MM.1S (cell line): ENCODE measurements at regions not wholly inside any gene's neighbourhood (a gene's known extent, or its start where the extent isn't known, plus 50 kb on each side); places are given as distances from the start of the nearest gene placed in this dataset.

Experiments
- DNase-seq: peaks from one replicate; pipeline ENCODE4 v3.0.0-alpha.2; 2015
- H2AFZ ChIP-seq: fragments of 300-600 bp; sonication (generic); 2 replicates; pipeline ENCODE4 v1.6.0; 2016; ENCODE audit warnings: antibody characterized with exemption, low read length
- H3F3A ChIP-seq: fragments of 300-600 bp; sonication (generic); 2 replicates; pipeline ENCODE4 v1.6.1; 2016; ENCODE audit warnings: mild to moderate bottlenecking, antibody characterized with exemption, low read length, moderate library complexity, mixed read lengths; ENCODE audit not compliant: insufficient read depth
- H3K27ac ChIP-seq: fragments of 300-600 bp; sonication (generic); 2 replicates; pipeline ENCODE4 v1.5.1; 2016; ENCODE audit warnings: mild to moderate bottlenecking, low read length
- H3K27me3 ChIP-seq: fragments of 300-600 bp; sonication (generic); replicated peaks from 2 replicates; pipeline ENCODE4 v1.6.0; 2016; ENCODE audit warnings: low read length; ENCODE audit not compliant: insufficient read depth
- H3K36me3 ChIP-seq: fragments of 300-600 bp; sonication (generic); replicated peaks from 2 replicates; pipeline ENCODE4 v1.6.1; 2016; ENCODE audit warnings: mild to moderate bottlenecking, low read length, mixed read lengths; ENCODE audit not compliant: insufficient read depth
- H3K4me1 ChIP-seq: fragments of 300-600 bp; sonication (generic); 2 replicates; pipeline ENCODE4 v1.6.1; 2016; ENCODE audit warnings: low read length, mixed read lengths
- H3K4me2 ChIP-seq: fragments of 300-600 bp; sonication (generic); 2 replicates; pipeline ENCODE4 v1.6.0; 2016; ENCODE audit warnings: low read depth, low read length
- H3K4me3 ChIP-seq: fragments of 300-600 bp; sonication (generic); 2 replicates; pipeline ENCODE4 v1.5.1; 2016; ENCODE audit warnings: low read length, mixed read lengths
- H3K79me2 ChIP-seq: fragments of 300-600 bp; sonication (generic); 2 replicates; pipeline ENCODE4 v1.6.1; 2016; ENCODE audit warnings: mixed run types, low read length, mixed read lengths
- H3K9ac ChIP-seq: fragments of 300-600 bp; sonication (generic); 2 replicates; pipeline ENCODE4 v1.6.1; 2016; ENCODE audit warnings: low read length, mixed read lengths
- H3K9me2 ChIP-seq: fragments of 300-600 bp; sonication (generic); replicated peaks from 2 replicates; pipeline ENCODE4 v1.6.1; 2016; ENCODE audit warnings: mild to moderate bottlenecking, low read length, mixed read lengths; ENCODE audit not compliant: insufficient read depth
- H3K9me3 ChIP-seq: fragments of 300-600 bp; sonication (generic); replicated peaks from 2 replicates; pipeline ENCODE4 v1.6.1; 2016; ENCODE audit warnings: mild to moderate bottlenecking, low read length, mixed read lengths; ENCODE audit not compliant: insufficient read depth
- H4K20me1 ChIP-seq: fragments of 300-600 bp; sonication (generic); 2 replicates; pipeline ENCODE4 v1.6.1; 2016; ENCODE audit warnings: mild to moderate bottlenecking, low read length, moderate library complexity, mixed read lengths; ENCODE audit not compliant: insufficient read depth
- CTCF ChIP-seq: fragments of 300-600 bp; sonication (generic); IDR thresholded peaks from 2 replicates; pipeline ENCODE4 v1.5.1; 2016; ENCODE audit warnings: antibody characterized with exemption, low read length, mixed read lengths
- EZH2 ChIP-seq: fragments of 300-600 bp; sonication (generic); optimal IDR thresholded peaks from 2 replicates; pipeline ENCODE3; 2017; ENCODE audit warnings: low read depth, mild to moderate bottlenecking, antibody characterized with exemption, low read length, mixed read lengths
- EZH2phosphoT487 ChIP-seq: fragments of 300-600 bp; sonication (generic); IDR thresholded peaks from 2 replicates; pipeline ENCODE4 v1.6.1; 2018; ENCODE audit warnings: antibody characterized with exemption, low read length

- Histone ChIP-seq H3K4me3 (no peak overlapping the region), H4K20me1 (no peaks in the 10 kb centered on the region), H3K9ac (no peak overlapping the region), H3K4me1 (peaks cover 16% of the 10 kb centered on the region), H3F3A (no peaks in the 10 kb centered on the region; the same call in 1 of the 2 replicates), H3K36me3 (no peaks in the 10 kb centered on the region), H2AFZ (no peak overlapping the region), H3K4me2 (no peak overlapping the region), H3K27ac (no peak overlapping the region), H3K27me3 (no peaks in the 10 kb centered on the region), H3K9me2 (no peaks in the 10 kb centered on the region), H3K79me2 (no peaks in the 10 kb centered on the region), H3K9me3 (no peaks in the 10 kb centered on the region)
- DNase-seq, result no peak
- TF ChIP-seq EZH2phosphoT487 (no peak), EZH2 (no peak), CTCF (no peak)
These were observed 412.7 kb upstream of the KLF6 start for GRCh38 chr10:4197676-4198075.

- H2AFZ ChIP-seq, result 0 out of 2 replicates have a peak overlapping the region, but pooled peaks have one; percentile 25
- H3F3A ChIP-seq, result no peaks in the 10 kb centered on the region; the same call in 1 of the 2 replicates
- DNase-seq, result no peak
- H3K79me2 ChIP-seq, result no peaks in the 10 kb centered on the region
- H3K27ac ChIP-seq, result peak overlapping the region; percentile 34; the same call in 1 of the 2 replicates
- no peak overlapping the region for H3K9ac ChIP-seq
- H3K36me3 ChIP-seq, result no peaks in the 10 kb centered on the region
- no peak for TF ChIP-seq EZH2
- TF ChIP-seq EZH2phosphoT487, result no peak
- TF ChIP-seq CTCF, result no peak
- H3K27me3 ChIP-seq, result no peaks in the 10 kb centered on the region
- peaks cover 16% of the 10 kb centered on the region for H3K4me1 ChIP-seq
- no peaks in the 10 kb centered on the region for H3K9me3 ChIP-seq
- H4K20me1 ChIP-seq, result no peaks in the 10 kb centered on the region
- peak overlapping the region; percentile 29 for H3K4me2 ChIP-seq
- H3K4me3 ChIP-seq, result no peak overlapping the region
- no peaks in the 10 kb centered on the region for H3K9me2 ChIP-seq
These were observed 411.9 kb upstream of the KLF6 start for GRCh38 chr10:4196771-4197390.

- no peaks in the 10 kb centered on the region for H3K36me3 ChIP-seq
- H3K27me3 ChIP-seq, result no peaks in the 10 kb centered on the region
- no peak overlapping the region for H3K4me2 ChIP-seq
- no peaks in the 10 kb centered on the region for H3K79me2 ChIP-seq
- H3K4me3 ChIP-seq, result no peak overlapping the region
- TF ChIP-seq EZH2phosphoT487 (no peak), CTCF (no peak), EZH2 (no peak)
- no peaks in the 10 kb centered on the region for H3K9me3 ChIP-seq
- DNase-seq, result no peak
- H3K27ac ChIP-seq, result no peak overlapping the region
- no peak overlapping the region for H3K9ac ChIP-seq
- H3K4me1 ChIP-seq, result peaks cover 16% of the 10 kb centered on the region
- no peak overlapping the region for H2AFZ ChIP-seq
- no peaks in the 10 kb centered on the region for H3K9me2 ChIP-seq
- H4K20me1 ChIP-seq, result no peaks in the 10 kb centered on the region
- H3F3A ChIP-seq, result no peaks in the 10 kb centered on the region; the same call in 1 of the 2 replicates
These were observed 411.2 kb upstream of the KLF6 start for GRCh38 chr10:4196183-4196582.
